SU-DHL-6 (cell line): ENCODE measurements at regions not wholly inside any gene's neighbourhood (a gene's known extent, or its start where the extent isn't known, plus 50 kb on each side); places are given as distances from the start of the nearest gene placed in this dataset.

ENCODE experiments used
- EZH2phosphoT487 ChIP-seq: fragments of 200-600 bp; sonication (generic), shearing (Covaris generic); conservative IDR thresholded peaks from 2 replicates; pipeline ENCODE4 v1.6.1; 2018; ENCODE audit warnings: mild to moderate bottlenecking, antibody characterized with exemption, low read length, moderate library complexity, mixed read lengths
- TF ChIP-seq, protein P1 (sequence below): fragments of 200-600 bp; sonication (generic); IDR thresholded peaks from one replicate; pipeline ENCODE4 v1.5.1; 2017; ENCODE audit warnings: antibody characterized with exemption, mild to moderate bottlenecking, low read length, moderate library complexity; ENCODE audit not compliant: insufficient read depth, poor library complexity, severe bottlenecking

DNA sequence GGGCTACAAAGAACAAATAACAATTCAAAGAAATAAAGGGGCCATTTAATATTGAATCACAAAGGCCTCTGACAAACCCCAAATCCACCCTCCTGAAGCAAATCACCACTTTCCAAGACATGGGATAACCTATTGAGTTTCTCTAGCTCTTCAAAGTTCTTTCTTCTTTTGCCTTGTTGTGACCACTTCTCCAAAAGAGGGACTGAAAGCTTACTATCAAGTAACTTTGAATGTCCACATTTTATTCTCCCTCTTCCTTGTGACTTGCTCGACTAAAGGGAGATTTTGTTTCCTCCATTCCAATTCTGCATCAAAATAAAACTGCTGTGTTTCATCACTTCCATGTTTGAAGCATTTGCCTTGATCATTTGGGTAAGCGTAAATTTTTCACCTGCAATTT, 166.6 kb upstream of the SLC7A11 start:
- TF ChIP-seq, protein P1, sequence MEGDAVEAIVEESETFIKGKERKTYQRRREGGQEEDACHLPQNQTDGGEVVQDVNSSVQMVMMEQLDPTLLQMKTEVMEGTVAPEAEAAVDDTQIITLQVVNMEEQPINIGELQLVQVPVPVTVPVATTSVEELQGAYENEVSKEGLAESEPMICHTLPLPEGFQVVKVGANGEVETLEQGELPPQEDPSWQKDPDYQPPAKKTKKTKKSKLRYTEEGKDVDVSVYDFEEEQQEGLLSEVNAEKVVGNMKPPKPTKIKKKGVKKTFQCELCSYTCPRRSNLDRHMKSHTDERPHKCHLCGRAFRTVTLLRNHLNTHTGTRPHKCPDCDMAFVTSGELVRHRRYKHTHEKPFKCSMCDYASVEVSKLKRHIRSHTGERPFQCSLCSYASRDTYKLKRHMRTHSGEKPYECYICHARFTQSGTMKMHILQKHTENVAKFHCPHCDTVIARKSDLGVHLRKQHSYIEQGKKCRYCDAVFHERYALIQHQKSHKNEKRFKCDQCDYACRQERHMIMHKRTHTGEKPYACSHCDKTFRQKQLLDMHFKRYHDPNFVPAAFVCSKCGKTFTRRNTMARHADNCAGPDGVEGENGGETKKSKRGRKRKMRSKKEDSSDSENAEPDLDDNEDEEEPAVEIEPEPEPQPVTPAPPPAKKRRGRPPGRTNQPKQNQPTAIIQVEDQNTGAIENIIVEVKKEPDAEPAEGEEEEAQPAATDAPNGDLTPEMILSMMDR, result no peak
- TF ChIP-seq EZH2phosphoT487, result no peak
